ENCODE measurements at regions not wholly inside any gene's neighbourhood (a gene's known extent, or its start where the extent isn't known, plus 50 kb on each side); places are given as distances from the start of the nearest gene placed in this dataset.
A peak's percentile ranks its signal among the peaks of the same experiment; 100 is the strongest.

DNA sequence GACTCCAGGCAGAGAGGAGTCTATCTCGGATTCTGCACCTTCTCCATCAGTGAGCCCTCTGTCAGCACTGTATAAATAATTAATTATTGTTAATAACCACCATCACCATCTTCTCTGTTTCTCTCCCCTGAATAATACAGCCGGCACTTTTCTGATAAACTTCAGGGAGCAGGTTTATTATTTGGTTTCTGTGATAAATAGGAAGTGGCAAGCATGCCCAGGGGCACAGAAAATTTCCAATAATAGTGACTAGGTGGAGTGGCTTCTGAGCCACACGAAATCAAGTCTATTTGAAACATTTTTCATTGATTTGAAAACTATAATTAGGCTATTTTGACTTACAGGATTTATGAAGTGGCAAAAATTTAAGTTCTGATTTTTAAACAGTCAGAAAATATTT lies 186.8 kb upstream of the TMEM229A start:
- H3K27me3 ChIP-seq (replicated peaks; ENCODE audit: insufficient read depth, low read length) = no peaks in the 10 kb centered on the region
- H3K4me2 ChIP-seq (ENCODE audit: low read depth, low read length) = no peak overlapping the region
- no peaks in the 10 kb centered on the region for H3K4me1 ChIP-seq (ENCODE audit: low read length)
- no peaks in the 10 kb centered on the region for H3K9me2 ChIP-seq (replicated peaks; ENCODE audit: insufficient read depth, low read length)
- H3F3A ChIP-seq (ENCODE audit: insufficient read depth, low read length) = no peaks in the 10 kb centered on the region
- no peaks in the 10 kb centered on the region for H3K79me2 ChIP-seq (ENCODE audit: low read length)
- H3K9me3 ChIP-seq (replicated peaks; ENCODE audit: insufficient read depth, low read length) = no peaks in the 10 kb centered on the region
- no peak overlapping the region for H3K4me3 ChIP-seq (ENCODE audit: low read length)
- no peak overlapping the region for H3K9ac ChIP-seq (ENCODE audit: low read length)
- no peaks in the 10 kb centered on the region for H3K36me3 ChIP-seq (replicated peaks; ENCODE audit: insufficient read depth, low read length)
- no peak overlapping the region for H2AFZ ChIP-seq (ENCODE audit: low read length)
- no peak overlapping the region for H3K27ac ChIP-seq (ENCODE audit: low read length)
- no peak for TF ChIP-seq EZH2 (optimal IDR thresholded peaks at IDR 0.05; ENCODE audit: low read depth, low read length)
- no peaks in the 10 kb centered on the region for H4K20me1 ChIP-seq (ENCODE audit: insufficient read depth, low read length)
- DNase-seq = no peak

DNA sequence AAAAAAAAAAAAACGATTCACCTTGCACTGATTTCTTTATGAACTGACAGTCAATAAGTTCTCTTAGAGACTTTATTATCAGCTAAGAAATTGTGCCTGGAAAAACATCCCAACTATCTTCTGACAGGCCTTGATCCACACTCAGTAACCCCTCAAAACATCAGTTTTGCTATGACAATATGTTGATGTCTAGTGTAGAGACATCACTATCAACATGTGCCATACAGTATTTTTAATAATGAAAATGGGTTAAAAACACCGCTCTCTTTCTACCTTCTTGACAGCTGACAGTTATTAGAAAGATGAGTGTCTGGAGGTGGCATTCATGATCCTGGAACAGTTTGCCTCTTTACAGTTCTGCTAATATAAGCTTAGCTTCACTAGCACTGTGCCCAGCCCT lies 175.8 kb upstream of the TMEM229A start:
- Histone ChIP-seq H3K4me2 (ENCODE audit: low read depth, low read length) (peak overlapping the region; percentile 3; the same call in 1 of the 2 replicates), H3K79me2 (ENCODE audit: low read length) (no peaks in the 10 kb centered on the region), H3F3A (ENCODE audit: insufficient read depth, low read length) (peaks cover 3% of the 10 kb centered on the region; the same call in 1 of the 2 replicates), H3K36me3 (replicated peaks; ENCODE audit: insufficient read depth, low read length) (no peaks in the 10 kb centered on the region), H3K4me3 (ENCODE audit: low read length) (no peak overlapping the region), H3K9me2 (replicated peaks; ENCODE audit: insufficient read depth, low read length) (no peaks in the 10 kb centered on the region), H3K27me3 (replicated peaks; ENCODE audit: insufficient read depth, low read length) (no peaks in the 10 kb centered on the region), H2AFZ (ENCODE audit: low read length) (no peak overlapping the region), H3K27ac (ENCODE audit: low read length) (peak overlapping the region; percentile 18; the same call in 1 of the 2 replicates), H3K4me1 (ENCODE audit: low read length) (peaks cover 10% of the 10 kb centered on the region), H3K9ac (ENCODE audit: low read length) (no peak overlapping the region), H3K9me3 (replicated peaks; ENCODE audit: insufficient read depth, low read length) (no peaks in the 10 kb centered on the region), H4K20me1 (ENCODE audit: insufficient read depth, low read length) (no peaks in the 10 kb centered on the region)
- DNase-seq = no peak
- TF ChIP-seq EZH2phosphoT487 (IDR thresholded peaks at IDR 0.05; ENCODE audit: low read length) = no peak
- TF ChIP-seq, protein P1, sequence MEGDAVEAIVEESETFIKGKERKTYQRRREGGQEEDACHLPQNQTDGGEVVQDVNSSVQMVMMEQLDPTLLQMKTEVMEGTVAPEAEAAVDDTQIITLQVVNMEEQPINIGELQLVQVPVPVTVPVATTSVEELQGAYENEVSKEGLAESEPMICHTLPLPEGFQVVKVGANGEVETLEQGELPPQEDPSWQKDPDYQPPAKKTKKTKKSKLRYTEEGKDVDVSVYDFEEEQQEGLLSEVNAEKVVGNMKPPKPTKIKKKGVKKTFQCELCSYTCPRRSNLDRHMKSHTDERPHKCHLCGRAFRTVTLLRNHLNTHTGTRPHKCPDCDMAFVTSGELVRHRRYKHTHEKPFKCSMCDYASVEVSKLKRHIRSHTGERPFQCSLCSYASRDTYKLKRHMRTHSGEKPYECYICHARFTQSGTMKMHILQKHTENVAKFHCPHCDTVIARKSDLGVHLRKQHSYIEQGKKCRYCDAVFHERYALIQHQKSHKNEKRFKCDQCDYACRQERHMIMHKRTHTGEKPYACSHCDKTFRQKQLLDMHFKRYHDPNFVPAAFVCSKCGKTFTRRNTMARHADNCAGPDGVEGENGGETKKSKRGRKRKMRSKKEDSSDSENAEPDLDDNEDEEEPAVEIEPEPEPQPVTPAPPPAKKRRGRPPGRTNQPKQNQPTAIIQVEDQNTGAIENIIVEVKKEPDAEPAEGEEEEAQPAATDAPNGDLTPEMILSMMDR (IDR thresholded peaks at IDR 0.05; ENCODE audit: low read length) = no peak
- no peak for TF ChIP-seq EZH2 (optimal IDR thresholded peaks at IDR 0.05; ENCODE audit: low read depth, low read length)

DNA sequence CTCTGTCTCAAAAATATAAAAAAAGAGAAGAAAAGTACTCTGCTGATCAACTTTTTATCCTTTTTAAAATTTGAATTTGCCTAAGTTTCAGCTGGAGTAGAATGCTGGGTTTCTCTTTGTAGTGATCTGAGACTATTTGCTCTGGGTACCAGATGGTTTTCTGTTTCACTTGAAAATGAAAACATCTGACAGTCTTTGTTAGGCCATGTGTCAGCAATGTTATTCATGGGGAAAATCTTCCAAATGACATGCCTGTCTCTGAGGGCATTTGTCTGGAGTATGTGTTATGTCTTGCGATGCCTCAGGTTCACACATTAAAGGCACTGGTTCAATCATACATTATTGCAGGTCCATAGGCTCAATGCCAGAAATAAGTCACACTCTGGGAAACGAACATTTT lies 175.3 kb upstream of the TMEM229A start:
- Histone ChIP-seq H4K20me1 (ENCODE audit: insufficient read depth, low read length) (no peaks in the 10 kb centered on the region), H3F3A (ENCODE audit: insufficient read depth, low read length) (peaks cover 3% of the 10 kb centered on the region; the same call in 1 of the 2 replicates), H3K9me2 (replicated peaks; ENCODE audit: insufficient read depth, low read length) (no peaks in the 10 kb centered on the region), H3K4me2 (ENCODE audit: low read depth, low read length) (peak overlapping the region; percentile 3; the same call in 1 of the 2 replicates), H2AFZ (ENCODE audit: low read length) (no peak overlapping the region), H3K9ac (ENCODE audit: low read length) (no peak overlapping the region), H3K4me1 (ENCODE audit: low read length) (peaks cover 10% of the 10 kb centered on the region), H3K27ac (ENCODE audit: low read length) (peak overlapping the region; percentile 18; the same call in 1 of the 2 replicates), H3K36me3 (replicated peaks; ENCODE audit: insufficient read depth, low read length) (no peaks in the 10 kb centered on the region), H3K9me3 (replicated peaks; ENCODE audit: insufficient read depth, low read length) (no peaks in the 10 kb centered on the region), H3K27me3 (replicated peaks; ENCODE audit: insufficient read depth, low read length) (no peaks in the 10 kb centered on the region), H3K4me3 (ENCODE audit: low read length) (no peak overlapping the region), H3K79me2 (ENCODE audit: low read length) (no peaks in the 10 kb centered on the region)
- peak; percentile 67 for DNase-seq
- TF ChIP-seq, protein P1 (IDR thresholded peaks at IDR 0.05; ENCODE audit: low read length) = no peak
- TF ChIP-seq EZH2 (optimal IDR thresholded peaks at IDR 0.05; ENCODE audit: low read depth, low read length) (no peak), EZH2phosphoT487 (IDR thresholded peaks at IDR 0.05; ENCODE audit: low read length) (no peak)

DNA sequence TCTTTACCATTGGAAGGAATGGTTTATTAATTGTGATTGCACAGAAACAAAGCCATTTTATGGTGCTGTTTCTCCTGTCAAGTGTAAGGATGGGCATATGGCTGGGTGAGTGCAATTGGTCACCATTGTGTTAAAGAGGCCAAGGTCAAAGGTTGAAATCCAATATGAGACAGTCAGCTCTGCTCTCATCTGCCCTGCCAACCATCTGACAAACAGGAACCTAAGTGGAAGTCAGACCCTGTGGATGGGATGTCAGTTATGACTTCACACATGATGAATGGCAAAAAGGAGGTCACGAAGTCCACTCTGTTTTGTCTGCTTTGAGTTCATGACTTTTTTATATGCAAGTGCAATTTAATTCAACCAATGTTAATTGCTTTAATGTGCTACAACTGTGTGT lies 172.7 kb upstream of the TMEM229A start:
- no peak for DNase-seq
- Histone ChIP-seq H4K20me1 (ENCODE audit: insufficient read depth, low read length) (no peaks in the 10 kb centered on the region), H3K27ac (ENCODE audit: low read length) (no peak overlapping the region), H3K4me3 (ENCODE audit: low read length) (no peak overlapping the region), H3K27me3 (replicated peaks; ENCODE audit: insufficient read depth, low read length) (no peaks in the 10 kb centered on the region), H3K4me2 (ENCODE audit: low read depth, low read length) (no peak overlapping the region), H3K79me2 (ENCODE audit: low read length) (no peaks in the 10 kb centered on the region), H3K9ac (ENCODE audit: low read length) (no peak overlapping the region), H3K4me1 (ENCODE audit: low read length) (peaks cover 10% of the 10 kb centered on the region), H3K9me2 (replicated peaks; ENCODE audit: insufficient read depth, low read length) (no peaks in the 10 kb centered on the region), H3K9me3 (replicated peaks; ENCODE audit: insufficient read depth, low read length) (no peaks in the 10 kb centered on the region), H3F3A (ENCODE audit: insufficient read depth, low read length) (peaks cover 3% of the 10 kb centered on the region; the same call in 1 of the 2 replicates), H3K36me3 (replicated peaks; ENCODE audit: insufficient read depth, low read length) (no peaks in the 10 kb centered on the region), H2AFZ (ENCODE audit: low read length) (no peak overlapping the region)
- TF ChIP-seq EZH2phosphoT487 (IDR thresholded peaks at IDR 0.05; ENCODE audit: low read length) (no peak), EZH2 (optimal IDR thresholded peaks at IDR 0.05; ENCODE audit: low read depth, low read length) (no peak)

Data from MM.1S (cell line).